Panc1 (cell line): ENCODE measurements at regions not wholly inside any gene's neighbourhood (a gene's known extent, or its start where the extent isn't known, plus 50 kb on each side); places are given as distances from the start of the nearest gene placed in this dataset.
A peak's percentile ranks its signal among the peaks of the same experiment; 100 is the strongest.

Experiments used
- ATAC-seq: fragments of 200-7000 bp; cut with Tn5 transposase; 2 replicates; pipeline ENCODE4 v1.9.1; 2020; ENCODE audit warnings: mild to moderate bottlenecking, moderate library complexity
- BruUV-seq: library from RNA; stranded (reverse); fragments of 400-500 nt; replicated peaks from 2 replicates; lab custom pipeline; 2021; lab: Mats Ljungman, UMichigan
- CTCF ChIA-PET: fragments of 300-600 bp; sonication (Branson Sonifier 250); formaldehyde crosslinking; loops from one replicate; lab custom pipeline; 2022; ENCODE audit warnings: antibody characterized with exemption; lab: Charles Lee
- POLR2A ChIA-PET: fragments of 300-600 bp; sonication (Branson Sonifier 250); formaldehyde crosslinking; loops from one replicate; lab custom pipeline; 2022; ENCODE audit warnings: antibody characterized with exemption; lab: Charles Lee
- DNase-seq: peaks from one replicate; pipeline ENCODE4 v3.0.0-alpha.2; 2010; ENCODE audit warnings: low read depth, low spot score
- H3K27ac ChIP-seq: 2 replicates; pipeline ENCODE4 v1.5.1; 2011; ENCODE audit warnings: mild to moderate bottlenecking, low read length, inconsistent platforms
- H3K27me3 ChIP-seq: fragments of 200-500 bp; sonication (Bioruptor generic); 2 replicates; pipeline ENCODE4 v1.6.0; 2014; ENCODE audit warnings: low read length, inconsistent platforms; ENCODE audit not compliant: control insufficient read depth, insufficient read depth
- H3K36me3 ChIP-seq: fragments of 200-500 bp; sonication (Bioruptor generic); 2 replicates; pipeline ENCODE4 v1.5.1; 2014; ENCODE audit warnings: inconsistent platforms, mild to moderate bottlenecking, low read length, moderate library complexity; ENCODE audit not compliant: control insufficient read depth, insufficient read depth
- H3K4me1 ChIP-seq: 2 replicates; pipeline ENCODE4 v1.5.1; 2011; ENCODE audit warnings: inconsistent platforms, mild to moderate bottlenecking, low read length, moderate library complexity; ENCODE audit not compliant: control insufficient read depth, insufficient read depth
- H3K4me3 ChIP-seq, 2 experiments: 2 replicates each; pipeline ENCODE4 v1.5.1; 2011 to 2012; ENCODE audit warnings: low read depth in 2 of 2, low read length in 2 of 2, mild to moderate bottlenecking in 2 of 2, inconsistent platforms in 1 of 2, moderate library complexity in 1 of 2
- H3K9me3 ChIP-seq: fragments of 200-500 bp; sonication (Bioruptor generic); 2 replicates; pipeline ENCODE4 v1.5.1; 2014; ENCODE audit warnings: low read depth, mild to moderate bottlenecking, inconsistent platforms, low read length, moderate library complexity; ENCODE audit not compliant: control insufficient read depth, insufficient read depth
- CTCF ChIP-seq: fragments of 450-650 bp; IDR thresholded peaks from 2 replicates; pipeline ENCODE4 v1.5.1; 2017; ENCODE audit warnings: mild to moderate bottlenecking
- POLR2AphosphoS5 ChIP-seq: IDR thresholded peaks from 2 replicates; pipeline ENCODE4 v1.6.1; 2012; ENCODE audit warnings: mild to moderate bottlenecking, low read depth, low read length, moderate library complexity
- REST ChIP-seq, 2 experiments: IDR thresholded peaks; 2 replicates each; pipeline ENCODE4 v1.6.1; 2011 to 2012; ENCODE audit warnings: low read depth in 2 of 2, control low read depth in 1 of 2, low read length in 1 of 2, mild to moderate bottlenecking in 1 of 2, moderate library complexity in 1 of 2; ENCODE audit not compliant: insufficient read depth in 1 of 2
- SIN3A ChIP-seq: IDR thresholded peaks from 2 replicates; pipeline ENCODE4 v1.6.1; 2012; ENCODE audit warnings: low read depth, mild to moderate bottlenecking, low read length, moderate library complexity, borderline replicate concordance; ENCODE audit not compliant: insufficient read depth
- TCF7L2 ChIP-seq: IDR thresholded peaks from 2 replicates; pipeline ENCODE4 v1.6.1; 2011; ENCODE audit warnings: mild to moderate bottlenecking, low read depth, low read length, inconsistent platforms
- in situ Hi-C: cut with HindIII; loops from 2 replicates; pipeline ENCODE4 v1.10.0; 2016; ENCODE audit warnings: low sequenced_read_pairs, low pct_unique_long_range_greater_than_20kb
- intact Hi-C: fragments of 100-400 bp; cut with micrococcal nuclease; formaldehyde crosslinking; loops from one replicate; pipeline ENCODE4 v1.10.0; 2022; ENCODE audit not compliant: unreplicated experiment

- ChIA-PET CTCF (no interaction called here), POLR2A (no interaction called here)
- in situ Hi-C loops (no loop called here), intact Hi-C loops (no loop called here)
- Histone ChIP-seq H3K4me3 (no peak overlapping the region), H3K27ac (peak overlapping the region; percentile 35; the same call in 1 of the 2 replicates), H3K4me1 (peaks cover 19% of the 10 kb centered on the region), H3K27me3 (no peaks in the 10 kb centered on the region), H3K9me3 (no peaks in the 10 kb centered on the region), H3K36me3 (no peaks in the 10 kb centered on the region)
- TF ChIP-seq POLR2AphosphoS5 = no peak
- TF ChIP-seq CTCF = no peak
- TF ChIP-seq REST (IDR thresholded peaks at IDR 0.05; ENCODE audit: insufficient read depth in 1 of 2, low read depth in 2 of 2, low read length in 1 of 2) = no peak
- no peak for TF ChIP-seq SIN3A
- TF ChIP-seq TCF7L2 = no peak
- DNase-seq (no peak), ATAC-seq (no peak)
- no TSS peak for BruUV-seq
Observed at GRCh38 chr14:32008602-32009193, 68.4 kb upstream of the ARHGAP5 start.

- in situ Hi-C loops = no loop called here
- Histone ChIP-seq H3K27ac (no peak overlapping the region), H3K9me3 (no peaks in the 10 kb centered on the region), H3K4me3 (no peak overlapping the region), H3K36me3 (no peaks in the 10 kb centered on the region), H3K4me1 (peaks cover 19% of the 10 kb centered on the region), H3K27me3 (no peaks in the 10 kb centered on the region)
- no TSS peak for BruUV-seq
- TF ChIP-seq TCF7L2 = no peak
- TF ChIP-seq SIN3A = no peak
- TF ChIP-seq REST (IDR thresholded peaks at IDR 0.05; ENCODE audit: insufficient read depth in 1 of 2, low read depth in 2 of 2, low read length in 1 of 2) = no peak
- no peak for TF ChIP-seq POLR2AphosphoS5
- TF ChIP-seq CTCF = no peak
- intact Hi-C loops = no loop called here
- CTCF ChIA-PET = no interaction called here
- POLR2A ChIA-PET = no interaction called here
- ATAC-seq (no peak), DNase-seq (no peak)
Observed at GRCh38 chr14:32009221-32009975, 67.7 kb upstream of the ARHGAP5 start.
